ENCODE measurements at regions not wholly inside any gene's neighbourhood (a gene's known extent, or its start where the extent isn't known, plus 50 kb on each side); places are given as distances from the start of the nearest gene placed in this dataset.

DNA sequence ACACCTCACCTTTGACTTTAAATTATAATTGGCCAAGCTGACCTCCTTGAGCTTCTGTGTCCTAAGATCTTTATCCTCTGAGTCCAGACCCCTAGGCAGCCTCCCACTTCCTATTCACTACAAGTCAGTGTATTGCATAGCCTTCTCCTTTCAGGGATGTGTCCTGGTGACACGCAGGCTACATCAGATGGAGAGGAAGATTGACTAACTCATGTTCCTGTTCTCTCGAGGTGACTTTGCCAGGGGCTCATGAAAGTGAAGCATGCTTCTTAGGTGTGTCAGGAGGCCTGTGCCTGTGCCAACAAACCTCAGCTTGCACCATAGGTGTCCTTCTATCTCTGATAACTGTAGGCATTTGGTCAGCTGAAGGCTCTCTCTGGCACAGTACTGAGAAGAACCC is 195.7 kb upstream of the HS3ST1 start:
- TF ChIP-seq, protein P1, sequence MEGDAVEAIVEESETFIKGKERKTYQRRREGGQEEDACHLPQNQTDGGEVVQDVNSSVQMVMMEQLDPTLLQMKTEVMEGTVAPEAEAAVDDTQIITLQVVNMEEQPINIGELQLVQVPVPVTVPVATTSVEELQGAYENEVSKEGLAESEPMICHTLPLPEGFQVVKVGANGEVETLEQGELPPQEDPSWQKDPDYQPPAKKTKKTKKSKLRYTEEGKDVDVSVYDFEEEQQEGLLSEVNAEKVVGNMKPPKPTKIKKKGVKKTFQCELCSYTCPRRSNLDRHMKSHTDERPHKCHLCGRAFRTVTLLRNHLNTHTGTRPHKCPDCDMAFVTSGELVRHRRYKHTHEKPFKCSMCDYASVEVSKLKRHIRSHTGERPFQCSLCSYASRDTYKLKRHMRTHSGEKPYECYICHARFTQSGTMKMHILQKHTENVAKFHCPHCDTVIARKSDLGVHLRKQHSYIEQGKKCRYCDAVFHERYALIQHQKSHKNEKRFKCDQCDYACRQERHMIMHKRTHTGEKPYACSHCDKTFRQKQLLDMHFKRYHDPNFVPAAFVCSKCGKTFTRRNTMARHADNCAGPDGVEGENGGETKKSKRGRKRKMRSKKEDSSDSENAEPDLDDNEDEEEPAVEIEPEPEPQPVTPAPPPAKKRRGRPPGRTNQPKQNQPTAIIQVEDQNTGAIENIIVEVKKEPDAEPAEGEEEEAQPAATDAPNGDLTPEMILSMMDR (IDR thresholded peaks at IDR 0.05): no peak
- no peak for TF ChIP-seq ZFX (IDR thresholded peaks at IDR 0.05; ENCODE audit: borderline replicate concordance)
